AG09309 (cell line): ENCODE measurements at regions not wholly inside any gene's neighbourhood (a gene's known extent, or its start where the extent isn't known, plus 50 kb on each side); places are given as distances from the start of the nearest gene placed in this dataset.
"Not testable (repeated sequence)": the region's sequence is repeated elsewhere in the genome, so short reads cannot be mapped to it uniquely, and the experiment has no call there.

ENCODE experiments used
- DNase-seq: peaks from one replicate; pipeline ENCODE4 v3.0.0-alpha.2; 2010; ENCODE audit warnings: low read depth
- H3K4me3 ChIP-seq: 2 replicates; pipeline ENCODE4 v1.5.1; 2011; ENCODE audit warnings: mild to moderate bottlenecking, low read depth, low read length, moderate library complexity; ENCODE audit not compliant: control insufficient read depth
- CTCF ChIP-seq: IDR thresholded peaks from 2 replicates; pipeline ENCODE4 v1.5.1; 2011; ENCODE audit warnings: mild to moderate bottlenecking, low read depth, low read length, inconsistent platforms; ENCODE audit not compliant: insufficient read depth, control insufficient read depth; ENCODE audit errors: missing control alignments

GRCh38 chr5:126056352-126056751 lies 366.9 kb upstream of the GRAMD2B start:
- DNase-seq = no peak
- no peak overlapping the region for H3K4me3 ChIP-seq
- no peak for TF ChIP-seq CTCF

GRCh38 chr5:126056851-126057622 lies 366.2 kb upstream of the GRAMD2B start:
- no peak overlapping the region for H3K4me3 ChIP-seq
- no peak for TF ChIP-seq CTCF
- no peak for DNase-seq

GRCh38 chr5:126058392-126058791 lies 364.8 kb upstream of the GRAMD2B start:
- not testable (repeated sequence) for DNase-seq

GRCh38 chr5:126062398-126063221 lies 360.6 kb upstream of the GRAMD2B start:
- TF ChIP-seq CTCF = no peak
- no peak for DNase-seq
- no peak overlapping the region for H3K4me3 ChIP-seq

More at GRCh38 chr5:126058392-126058791, 364.8 kb upstream of the GRAMD2B start:
- not testable (repeated sequence) for H3K4me3 ChIP-seq

GRCh38 chr5:126065061-126065460 lies 358.1 kb upstream of the GRAMD2B start:
- no peak for TF ChIP-seq CTCF
- no peak for DNase-seq
- H3K4me3 ChIP-seq = no peak overlapping the region

- TF ChIP-seq CTCF = no peak
Observed at GRCh38 chr5:126066836-126067235, 356.4 kb upstream of the GRAMD2B start.

GRCh38 chr5:126067404-126067803 lies 355.8 kb upstream of the GRAMD2B start:
- H3K4me3 ChIP-seq = no peak overlapping the region
- no peak for TF ChIP-seq CTCF

More at GRCh38 chr5:126066836-126067235, 356.4 kb upstream of the GRAMD2B start:
- no peak overlapping the region for H3K4me3 ChIP-seq
- DNase-seq = no peak

More at GRCh38 chr5:126067404-126067803, 355.8 kb upstream of the GRAMD2B start:
- no peak for DNase-seq
